RWPE1 (cell line): ENCODE measurements at regions not wholly inside any gene's neighbourhood (a gene's known extent, or its start where the extent isn't known, plus 50 kb on each side); places are given as distances from the start of the nearest gene placed in this dataset.

Source experiments
- CTCF ChIA-PET: fragments of 350-600 bp; sonication (Branson Sonifier 250); formaldehyde crosslinking; extraction: SDS; loops from one replicate; lab custom pipeline; 2021; lab: Yijun Ruan, JAX
- POLR2A ChIA-PET: fragments of 400-600 bp; formaldehyde crosslinking; extraction: SDS; loops from one replicate; lab custom pipeline; 2020; ENCODE audit warnings: antibody characterized with exemption; ENCODE audit not compliant: low non-redundant PET; lab: Yijun Ruan, JAX
- DNase-seq: peaks from one replicate; pipeline ENCODE4 v3.0.0; 2012; ENCODE audit warnings: low spot score
- H3K27ac ChIP-seq: fragments of 450-650 bp; 2 replicates; pipeline ENCODE4 v1.5.1; 2017
- CTCF ChIP-seq: fragments of 450-650 bp; conservative IDR thresholded peaks from 2 replicates; pipeline ENCODE4 v1.5.1; 2017; ENCODE audit warnings: low read depth, mild to moderate bottlenecking

- ChIA-PET CTCF (no interaction called here), POLR2A (no interaction called here)
- DNase-seq, result no peak
- H3K27ac ChIP-seq, result no peak overlapping the region
- TF ChIP-seq CTCF, result no peak
Measured at GRCh38 chr13:58059624-58060023, 428.1 kb downstream of the PCDH17 start.

- ChIA-PET POLR2A (no interaction called here), CTCF (no interaction called here)
Measured at GRCh38 chr13:58080806-58081205, 449.3 kb downstream of the PCDH17 start.

GRCh38 chr13:58081301-58081820 lies 449.8 kb downstream of the PCDH17 start:
- CTCF ChIA-PET, result no interaction called here

More at GRCh38 chr13:58080806-58081205, 449.3 kb downstream of the PCDH17 start:
- no peak overlapping the region for H3K27ac ChIP-seq
- no peak for TF ChIP-seq CTCF
- no peak for DNase-seq

GRCh38 chr13:58083064-58083463 lies 451.5 kb downstream of the PCDH17 start:
- TF ChIP-seq CTCF, result no peak
- ChIA-PET POLR2A (no interaction called here), CTCF (no interaction called here)
- H3K27ac ChIP-seq, result no peak overlapping the region
- no peak for DNase-seq

More at GRCh38 chr13:58081301-58081820, 449.8 kb downstream of the PCDH17 start:
- no peak for DNase-seq
- H3K27ac ChIP-seq, result no peak overlapping the region
- POLR2A ChIA-PET, result no interaction called here
- no peak for TF ChIP-seq CTCF

GRCh38 chr13:58085274-58085673 lies 453.7 kb downstream of the PCDH17 start:
- no peak overlapping the region for H3K27ac ChIP-seq
- no peak for DNase-seq
- no peak for TF ChIP-seq CTCF
- POLR2A ChIA-PET, result no interaction called here
- CTCF ChIA-PET, result no interaction called here

GRCh38 chr13:58085819-58086218 lies 454.3 kb downstream of the PCDH17 start:
- ChIA-PET CTCF (no interaction called here), POLR2A (no interaction called here)
- no peak for TF ChIP-seq CTCF
- no peak overlapping the region for H3K27ac ChIP-seq
- DNase-seq, result no peak
